HG02678 (cell line): ENCODE measurements at regions not wholly inside any gene's neighbourhood (a gene's known extent, or its start where the extent isn't known, plus 50 kb on each side); places are given as distances from the start of the nearest gene placed in this dataset.
"Not testable (repeated sequence)": the region's sequence is repeated elsewhere in the genome, so short reads cannot be mapped to it uniquely, and the experiment has no call there.

ENCODE experiments used
- ATAC-seq: cut with Tn5 transposase; IDR thresholded peaks from one replicate; pipeline ENCODE4 v1.9.1; 2021; ENCODE audit warnings: mild to moderate bottlenecking, moderate library complexity; ENCODE audit not compliant: unreplicated experiment

DNA sequence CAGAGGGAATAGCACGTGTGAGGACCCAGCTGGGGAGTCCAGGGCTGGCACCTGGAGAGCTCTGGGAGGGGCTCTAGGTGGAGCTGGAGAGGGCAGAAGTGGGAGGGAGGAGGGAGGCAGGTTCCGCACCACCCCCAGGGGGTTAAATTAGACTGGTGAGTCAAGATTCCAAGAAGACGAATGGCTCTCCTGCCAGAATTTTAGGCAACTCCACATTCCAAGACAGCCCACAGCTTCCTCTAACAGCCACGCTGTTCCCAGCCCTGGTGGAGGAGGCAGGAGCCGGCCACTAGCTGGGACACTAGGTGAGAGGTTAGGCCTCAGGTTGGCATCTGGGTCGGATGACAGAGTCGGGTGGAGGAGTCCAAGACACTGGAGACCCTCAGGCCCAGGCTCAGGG lies 60.2 kb downstream of the TFAP2C start:
- ATAC-seq, result no peak

DNA sequence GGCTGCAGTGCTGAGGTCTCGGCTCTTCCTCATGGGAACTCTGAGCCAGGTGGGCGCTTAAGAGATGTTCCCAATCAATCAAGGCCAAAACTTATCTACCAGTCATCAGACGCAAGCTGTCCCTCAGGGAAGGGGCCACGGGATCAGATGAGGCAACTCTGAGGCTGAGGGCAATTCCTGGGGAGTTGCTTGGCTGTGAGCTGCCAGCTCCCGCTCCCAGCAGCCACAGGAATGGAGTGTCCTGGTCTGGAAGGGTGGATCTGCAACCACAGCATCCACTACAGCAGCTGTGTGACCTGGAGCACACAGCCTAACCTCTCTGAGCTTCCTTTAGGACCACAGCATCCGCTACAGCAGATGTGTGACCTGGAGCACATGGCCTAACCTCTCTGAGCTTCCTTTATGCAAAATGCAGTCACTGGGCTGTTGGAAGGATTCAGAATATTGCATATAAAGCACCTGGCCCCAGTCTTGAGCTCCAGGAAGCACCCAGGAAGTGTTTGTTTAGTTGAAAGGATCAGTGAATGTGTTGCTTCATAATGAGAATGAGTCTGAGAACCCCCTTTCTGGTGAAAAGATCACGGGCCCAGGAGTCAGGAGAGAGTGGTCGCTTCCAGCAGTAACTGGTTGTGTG lies 60.9 kb downstream of the TFAP2C start:
- no peak for ATAC-seq

DNA sequence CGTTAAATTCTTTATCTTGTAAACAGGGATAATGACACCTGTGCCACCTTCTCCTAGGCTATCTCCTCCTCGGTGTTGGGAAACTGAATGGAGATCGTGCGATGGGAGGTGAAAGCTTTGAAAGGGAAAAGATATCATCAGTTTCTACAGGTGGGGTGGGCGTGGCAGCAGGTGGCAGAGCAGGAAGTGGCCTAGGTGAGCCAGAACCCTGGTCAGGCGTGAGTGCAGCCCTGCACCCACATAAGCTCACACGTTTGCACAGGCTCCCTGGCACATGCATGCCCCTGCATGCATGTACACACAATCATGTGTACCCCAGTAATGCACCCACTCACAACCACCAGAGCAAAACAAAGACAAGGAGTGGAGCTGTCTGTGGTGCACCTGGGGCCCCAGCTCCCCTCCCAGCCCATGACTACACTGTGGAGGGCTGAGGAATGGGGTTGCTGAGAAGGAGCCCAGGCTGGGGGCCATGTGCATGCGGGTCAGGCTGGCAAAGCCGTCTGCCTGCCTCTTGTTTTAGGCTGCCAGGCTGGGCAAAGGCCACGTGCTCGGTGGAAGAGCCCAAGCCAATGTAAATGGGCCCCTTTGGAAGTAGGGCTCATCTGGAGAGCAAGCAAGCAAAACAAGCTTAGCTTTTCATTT lies 61.5 kb downstream of the TFAP2C start:
- no peak for ATAC-seq

DNA sequence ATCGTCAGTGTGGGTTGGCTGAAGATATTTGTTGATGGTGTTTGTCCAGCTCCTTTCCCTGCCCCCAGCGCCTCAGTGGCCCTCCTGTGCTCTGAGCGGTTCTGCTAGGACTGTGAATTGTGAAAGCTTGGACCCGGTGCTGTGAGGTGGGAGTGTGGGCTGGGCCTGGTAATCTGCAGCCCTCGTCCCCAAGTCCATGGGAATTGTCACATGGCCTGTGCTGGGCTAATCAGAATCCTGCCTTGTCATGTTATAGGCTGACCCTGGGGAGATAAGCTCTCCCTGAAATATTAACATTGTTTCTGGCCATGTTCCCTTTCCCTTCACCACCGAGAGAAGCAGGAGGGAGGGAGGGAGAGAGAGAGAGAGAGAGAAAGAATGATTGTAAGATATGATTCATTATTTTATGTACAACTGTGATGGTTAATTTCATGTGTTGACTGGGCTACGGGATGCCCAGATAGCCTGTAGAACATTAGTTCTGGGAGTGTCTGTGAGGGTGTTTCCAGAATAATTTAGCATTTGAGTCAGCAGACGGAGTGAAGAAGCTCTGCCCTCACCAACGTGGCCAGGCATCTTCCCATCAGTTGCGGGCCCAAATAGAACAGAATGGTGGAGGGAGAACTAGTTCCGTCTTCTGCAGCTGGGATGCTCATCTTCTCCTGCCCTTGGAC lies 62.4 kb downstream of the TFAP2C start:
- no peak for ATAC-seq

DNA sequence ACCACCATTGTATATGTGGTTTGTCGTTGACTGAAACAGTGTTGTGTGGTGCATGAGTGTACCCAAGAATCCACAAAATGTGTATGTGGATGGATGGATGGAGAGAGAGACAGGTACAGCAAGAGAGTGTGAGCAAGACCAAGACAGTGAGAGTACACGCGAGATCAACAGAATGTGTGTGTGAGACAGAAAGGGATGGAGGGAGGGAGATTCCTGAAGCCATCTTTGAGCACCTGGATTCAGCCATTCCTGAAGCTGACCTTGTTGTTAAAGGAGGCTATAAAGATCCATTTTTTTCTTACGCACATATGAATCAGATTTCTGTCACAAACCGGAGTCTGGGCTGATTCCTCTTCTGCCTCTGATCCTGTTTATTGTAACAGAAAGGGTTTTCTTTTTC lies 64.1 kb downstream of the TFAP2C start:
- ATAC-seq, result no peak

DNA sequence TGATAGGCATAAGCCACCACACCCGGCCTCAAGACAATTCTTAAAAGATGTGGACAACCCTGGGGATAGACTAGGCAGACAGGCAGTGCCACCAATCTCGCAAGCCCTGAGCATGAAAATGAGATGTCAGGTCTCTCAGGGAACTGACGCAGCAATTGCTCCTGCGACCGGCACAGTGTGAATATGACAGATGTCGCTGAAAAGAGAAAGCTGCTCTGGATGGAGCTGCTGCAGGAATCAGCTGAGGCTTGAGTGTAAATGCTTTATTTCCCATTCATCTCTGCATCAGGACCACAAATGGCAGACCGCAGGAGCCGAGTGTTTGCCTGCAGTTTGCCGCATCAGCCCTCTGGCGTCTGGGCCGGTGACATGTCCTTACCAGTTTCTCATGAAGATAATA lies 68.4 kb downstream of the TFAP2C start:
- no peak for ATAC-seq

DNA sequence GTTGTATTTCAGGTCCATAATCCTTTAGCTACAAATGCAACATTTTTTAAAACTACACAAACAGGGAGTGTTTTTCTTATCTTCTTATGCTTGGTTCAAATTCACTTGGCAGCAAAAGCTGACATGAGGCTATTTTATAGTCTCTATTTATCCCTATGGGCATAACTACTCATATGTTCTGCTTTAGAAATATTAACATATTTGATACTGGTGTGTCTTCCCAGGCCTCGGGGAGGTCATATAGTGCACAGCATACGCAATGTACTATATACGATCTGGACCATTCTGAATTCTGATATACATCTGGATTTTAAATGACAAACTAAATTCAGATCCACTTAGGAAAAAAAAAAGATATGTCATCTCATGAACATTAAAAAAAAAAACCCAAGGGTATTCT lies 69.2 kb downstream of the TFAP2C start:
- no peak for ATAC-seq

DNA sequence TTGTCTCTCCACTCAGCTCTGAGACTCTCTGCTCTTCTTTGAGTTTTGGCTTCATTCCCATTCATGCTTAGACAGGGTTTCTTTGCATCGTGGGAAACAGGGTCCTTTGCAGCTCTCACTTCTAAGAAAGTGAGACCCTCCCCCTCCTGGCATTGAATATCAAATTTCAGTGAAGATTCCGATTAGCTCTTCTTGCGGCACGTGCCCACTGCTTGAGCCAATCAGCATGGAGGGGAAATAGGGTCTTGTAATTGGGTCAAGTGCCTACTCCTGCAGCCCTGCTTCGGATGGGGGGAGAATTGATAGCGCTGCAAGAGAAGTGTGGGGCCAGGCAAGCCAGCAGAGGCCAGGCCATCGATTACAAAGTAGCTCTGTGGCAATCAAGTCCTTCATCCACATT lies 69.6 kb downstream of the TFAP2C start:
- no peak for ATAC-seq

DNA sequence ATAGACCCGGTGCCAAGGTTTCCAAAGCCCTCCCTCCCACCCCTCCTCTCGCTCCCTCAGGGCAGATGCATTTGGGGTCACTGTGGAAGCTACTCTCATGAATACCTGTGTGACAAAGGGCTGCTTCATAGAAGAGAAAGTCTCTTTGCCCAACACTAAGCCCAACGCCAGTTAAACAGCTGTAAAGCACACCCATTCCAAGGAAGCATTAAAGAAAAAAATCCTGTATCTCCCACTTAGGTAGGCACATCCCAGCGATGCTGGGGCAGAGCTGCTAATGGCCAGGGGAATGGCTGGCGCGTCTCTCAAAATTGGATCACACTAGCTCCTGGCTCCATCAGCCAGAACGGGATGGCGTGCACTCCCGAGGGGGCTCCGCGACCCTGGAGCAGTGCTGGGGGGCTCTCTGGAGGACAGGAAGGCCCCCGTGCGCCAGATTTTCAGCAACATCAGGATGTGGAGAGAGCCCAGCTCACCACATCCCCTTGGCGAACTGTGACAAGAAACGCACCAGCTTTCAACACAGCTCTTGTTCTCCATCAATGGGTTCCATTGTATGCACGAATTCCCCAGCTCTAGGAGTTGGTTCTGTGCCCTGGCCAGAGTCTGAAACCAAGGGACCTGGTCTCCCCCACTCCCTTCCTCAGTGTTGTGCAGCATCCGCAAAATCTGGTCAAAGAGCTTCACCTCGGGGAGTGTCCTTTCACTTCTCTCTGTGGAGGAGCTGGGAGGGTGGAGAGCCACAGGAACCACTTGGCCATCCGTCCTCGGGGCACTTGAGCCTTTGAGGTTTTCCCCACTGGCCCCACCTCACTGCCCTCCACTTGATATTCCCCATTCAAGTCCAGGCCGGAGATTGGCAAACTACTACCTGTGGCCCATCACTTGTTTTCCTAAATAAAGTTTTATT lies 74.1 kb downstream of the TFAP2C start:
- no peak for ATAC-seq

DNA sequence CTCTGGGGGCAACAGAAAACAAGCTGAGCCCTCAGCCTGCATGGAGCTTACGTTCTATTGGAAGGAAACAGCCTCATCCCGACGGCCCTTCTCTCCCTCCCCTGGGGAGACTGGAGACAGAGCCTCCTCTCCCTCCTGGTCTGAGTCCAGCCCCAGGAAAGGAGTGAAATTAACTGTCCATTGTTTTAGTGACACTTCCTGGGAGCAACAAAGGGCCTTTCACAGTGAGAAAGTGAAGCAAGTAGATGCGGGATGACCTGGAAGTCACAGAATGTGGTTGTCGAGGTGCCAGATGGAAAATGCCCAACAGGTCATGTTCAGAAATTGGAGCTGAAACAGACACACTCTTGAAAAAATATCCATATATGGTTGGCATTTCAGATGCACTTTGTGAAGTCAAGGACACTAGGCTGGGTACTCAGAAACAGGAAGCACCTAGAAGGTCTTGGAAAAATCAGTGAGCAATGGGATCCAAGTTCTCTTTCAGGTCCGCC lies 77.8 kb downstream of the TFAP2C start:
- ATAC-seq, result no peak

DNA sequence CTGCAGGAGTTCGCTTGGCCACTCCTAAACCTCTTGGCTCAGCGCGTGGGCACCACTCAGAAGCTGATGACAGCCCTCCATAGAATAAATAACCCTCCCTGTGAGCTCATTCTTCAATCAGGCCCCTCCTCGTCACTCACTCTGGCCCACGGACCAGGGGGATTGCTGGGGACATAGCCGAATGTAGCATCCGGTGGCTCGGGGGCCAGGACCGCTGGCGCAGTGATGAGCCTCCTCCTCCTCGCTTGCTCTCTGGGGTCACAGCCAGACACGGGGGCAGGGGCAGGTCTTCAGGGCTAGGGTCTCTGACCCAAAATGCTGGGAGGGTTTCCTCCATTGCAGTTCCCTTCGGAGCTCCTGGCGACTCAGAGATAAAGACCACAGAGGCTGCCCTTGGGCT lies 79.9 kb downstream of the TFAP2C start:
- no peak for ATAC-seq

DNA sequence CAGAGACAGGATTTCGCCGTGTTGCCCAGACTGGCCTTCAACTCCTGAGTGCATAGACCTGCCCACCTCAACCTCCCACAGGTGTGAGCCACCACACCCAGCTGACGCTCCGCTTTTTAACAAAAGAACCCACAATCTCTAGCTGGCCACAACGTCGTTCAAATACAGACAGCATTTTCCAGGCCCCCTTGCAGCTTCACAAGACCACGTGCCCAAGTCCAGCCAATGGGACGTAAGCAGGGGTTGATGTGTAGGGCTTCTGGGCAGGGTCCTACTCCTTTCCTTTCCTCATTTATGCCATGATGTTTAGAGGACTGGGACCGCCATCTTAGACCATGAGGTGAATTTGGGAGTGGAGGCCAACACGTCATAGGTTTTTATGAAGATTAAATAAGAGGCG lies 81.0 kb downstream of the TFAP2C start:
- no peak for ATAC-seq

DNA sequence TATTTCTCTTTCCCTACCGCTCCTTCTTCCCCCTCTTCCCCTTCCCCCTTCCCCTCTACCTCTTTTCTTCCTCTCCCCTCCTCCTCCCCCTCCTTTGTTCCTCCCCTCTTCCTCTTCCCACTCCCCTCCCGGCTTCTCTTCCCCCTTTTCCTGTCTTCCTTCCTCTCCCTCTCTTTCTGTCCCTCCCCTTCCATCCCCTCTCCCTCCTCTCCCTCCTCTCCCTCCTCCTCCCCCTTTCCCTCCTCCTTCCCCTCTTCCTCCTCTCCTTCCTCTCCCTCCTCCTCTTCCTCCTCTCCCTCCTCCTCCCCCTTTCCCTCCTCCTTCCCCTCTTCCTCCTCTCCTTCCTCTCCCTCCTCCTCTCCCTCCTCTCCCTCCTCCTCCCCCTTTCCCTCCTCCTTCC lies 81.5 kb downstream of the TFAP2C start:
- ATAC-seq, result not testable (repeated sequence)

DNA sequence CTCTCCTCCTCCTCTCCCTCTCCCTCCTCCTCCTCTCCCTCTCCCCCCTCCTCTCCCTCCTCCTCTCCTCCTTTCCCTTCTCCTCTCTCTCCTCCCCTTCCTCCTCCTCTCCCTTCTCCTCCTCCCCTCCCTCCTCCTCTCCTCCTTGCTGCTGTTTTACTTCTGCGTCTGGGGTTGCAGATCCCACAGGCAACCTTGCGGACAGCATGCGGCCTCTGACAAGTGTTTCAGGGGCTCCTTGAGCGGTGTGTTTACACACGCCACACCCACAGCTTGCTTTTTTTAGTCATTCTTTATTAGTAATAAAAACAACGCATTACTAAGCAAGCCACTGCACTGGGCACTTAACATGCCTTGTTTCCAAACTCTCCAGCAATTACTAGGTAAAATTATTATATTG lies 81.9 kb downstream of the TFAP2C start:
- ATAC-seq, result no peak

DNA sequence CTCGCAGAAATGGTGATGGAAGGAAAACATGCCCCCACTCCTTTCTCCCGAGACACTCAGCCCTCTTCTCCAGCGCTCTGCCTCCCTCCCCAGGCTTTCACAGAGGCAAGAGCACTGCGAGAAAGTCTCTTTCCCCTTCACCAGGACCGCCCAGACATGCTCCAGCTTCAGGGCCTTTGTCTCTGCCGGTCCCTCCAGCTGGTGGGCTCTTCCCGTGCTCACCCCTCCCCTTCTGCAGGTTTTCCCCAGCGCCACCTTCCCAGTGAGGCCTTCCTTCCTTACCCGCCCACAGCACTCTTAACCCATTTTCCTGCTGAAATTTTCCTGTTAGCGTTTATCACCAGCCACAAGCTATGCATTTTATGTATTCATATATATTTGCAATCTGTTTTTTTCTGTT lies 86.2 kb downstream of the TFAP2C start:
- no peak for ATAC-seq

DNA sequence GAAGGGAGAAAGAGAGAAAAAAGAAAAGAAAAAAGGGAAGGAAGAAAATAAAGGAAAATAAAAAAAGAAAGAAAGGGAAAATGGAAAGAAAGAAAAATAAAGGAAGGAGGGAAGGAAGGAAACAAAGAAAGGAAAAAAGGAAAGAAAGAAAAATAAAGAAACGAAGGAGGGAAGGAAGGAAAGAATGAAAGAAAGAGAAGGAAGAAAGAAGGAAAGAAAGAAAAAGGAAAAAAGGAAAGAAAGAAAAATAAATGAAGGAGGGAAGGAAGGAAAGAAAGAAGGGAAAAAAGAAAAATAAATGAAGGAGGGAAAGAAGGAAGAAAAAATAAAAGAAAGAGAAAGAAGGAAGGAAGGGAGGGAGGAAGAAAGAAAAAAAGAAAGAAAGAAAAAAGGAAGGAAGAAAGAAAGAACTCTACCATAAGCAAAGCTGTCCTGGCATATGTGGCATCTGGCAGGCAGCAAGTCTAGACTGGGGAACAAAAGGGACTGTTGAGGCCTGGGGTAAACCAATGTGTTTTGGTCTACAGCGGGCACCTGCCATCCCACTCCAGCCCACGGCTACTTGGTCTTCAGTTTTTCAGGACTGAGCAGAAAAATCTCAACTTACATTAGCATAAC lies 86.9 kb downstream of the TFAP2C start:
- ATAC-seq, result no peak

DNA sequence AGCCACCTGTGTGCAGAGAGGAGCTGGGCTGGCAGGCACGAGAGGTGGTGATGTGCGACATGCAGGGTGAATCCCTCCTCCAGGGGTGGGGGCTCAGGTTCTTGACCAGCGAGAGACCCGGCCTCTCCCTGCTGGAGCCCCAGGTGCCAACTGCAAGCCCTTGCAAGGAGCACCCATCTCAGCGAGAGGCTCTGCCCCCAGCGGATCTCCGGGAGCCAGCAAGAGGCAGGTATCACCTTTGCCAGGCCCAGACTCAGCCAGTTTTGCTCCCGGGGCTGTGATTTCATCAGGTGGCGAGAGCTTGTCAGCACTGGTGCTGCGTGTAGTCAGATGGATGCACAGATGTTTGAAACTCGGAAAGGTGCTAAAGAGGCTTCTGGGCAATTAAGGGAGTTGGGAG lies 87.7 kb downstream of the TFAP2C start:
- no peak for ATAC-seq

DNA sequence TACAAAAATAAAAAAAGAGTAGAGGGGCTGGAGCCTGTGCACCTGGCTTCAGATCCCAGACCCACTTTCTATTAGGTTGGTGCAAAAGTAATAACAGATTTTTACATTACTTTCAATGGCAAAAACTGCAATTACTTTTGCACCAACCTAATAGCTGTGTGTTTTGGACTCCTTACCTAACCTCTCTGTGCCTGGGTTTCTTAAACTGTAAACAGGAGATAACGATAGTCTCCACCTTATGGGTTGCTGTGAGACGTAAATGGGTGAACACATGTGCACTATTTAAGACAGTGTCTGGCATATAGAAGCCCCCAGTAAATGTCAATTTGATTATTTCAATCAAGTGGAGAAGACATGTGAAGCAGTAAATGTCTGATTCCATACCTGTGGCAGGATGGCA lies 89.7 kb downstream of the TFAP2C start:
- no peak for ATAC-seq

DNA sequence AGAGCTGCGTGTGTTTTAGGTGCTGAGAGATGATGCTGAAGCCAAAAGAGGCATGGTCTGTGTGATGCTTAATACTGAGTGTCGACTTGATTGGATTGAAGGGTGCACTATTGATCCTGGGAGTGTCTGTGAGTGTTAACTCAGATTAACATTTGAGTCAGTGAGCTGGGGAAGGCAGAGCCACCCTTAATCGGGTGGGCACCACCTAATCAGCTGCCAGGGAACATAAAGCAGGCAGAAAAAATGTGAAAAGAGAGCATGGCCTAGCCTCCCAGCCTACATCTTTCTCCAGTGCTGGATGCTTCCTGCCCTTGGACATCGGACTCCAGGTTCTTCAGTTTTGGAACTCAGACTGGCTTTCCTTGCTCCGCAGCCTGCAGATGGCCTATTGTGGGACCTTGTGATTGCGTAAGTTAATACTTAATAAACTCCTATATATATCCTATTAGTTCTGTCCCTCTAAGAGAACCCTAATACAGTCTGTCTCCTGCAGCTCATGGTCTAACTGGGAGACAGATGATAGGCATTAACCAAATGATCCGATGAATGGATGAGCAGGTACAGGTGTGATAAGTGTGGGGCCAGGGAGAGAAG lies 91.6 kb downstream of the TFAP2C start:
- ATAC-seq, result no peak

DNA sequence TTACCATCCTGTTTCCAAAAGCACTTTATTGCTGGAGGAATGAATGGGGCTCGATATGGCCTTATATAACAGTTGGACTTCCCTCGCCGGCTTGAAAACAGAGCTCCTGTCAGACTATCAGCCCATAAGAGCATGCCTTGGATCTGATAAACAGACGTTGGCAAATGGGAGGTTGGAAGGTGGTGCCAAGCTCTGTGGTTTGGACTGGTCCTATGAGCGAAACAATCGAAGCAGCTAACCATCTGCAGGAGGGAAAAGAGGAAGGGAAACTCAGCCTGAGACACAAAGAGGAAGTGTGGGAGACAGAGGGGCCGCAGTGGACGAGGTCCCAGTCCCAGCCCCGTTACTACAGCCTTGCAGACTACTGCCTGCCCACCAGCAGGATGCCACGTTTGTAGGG lies 92.9 kb downstream of the TFAP2C start:
- ATAC-seq, result no peak

DNA sequence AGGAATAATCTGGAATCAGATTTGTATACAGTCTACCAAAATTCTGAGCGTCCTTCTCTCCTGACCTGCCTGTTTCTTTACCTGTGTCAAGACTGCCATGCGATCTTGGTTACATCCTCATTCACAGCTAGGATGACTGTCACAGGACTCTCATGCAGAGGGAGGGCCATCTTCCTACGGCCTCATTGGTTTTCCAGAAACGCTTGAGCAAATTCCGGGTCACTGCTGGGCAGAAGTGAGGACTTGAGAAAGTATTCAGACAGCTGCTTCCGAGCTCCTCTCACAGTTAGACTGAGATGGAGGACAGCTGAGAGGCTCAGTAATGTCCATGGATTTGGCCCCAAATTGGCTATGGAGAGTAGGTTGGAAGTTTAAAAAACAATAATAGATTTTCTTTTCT lies 94.2 kb downstream of the TFAP2C start:
- no peak for ATAC-seq
